HL-60/S4 treated with retinoic acid at 250 ng/mL for 4 days and 3 days (cell line): ENCODE measurements at regions not wholly inside any gene's neighbourhood (a gene's known extent, or its start where the extent isn't known, plus 50 kb on each side); places are given as distances from the start of the nearest gene placed in this dataset.
"Not testable (repeated sequence)": the region's sequence is repeated elsewhere in the genome, so short reads cannot be mapped to it uniquely, and the experiment has no call there.

ENCODE experiments used
- in situ Hi-C: fragments of 300-500 bp; cut with MboI; formaldehyde crosslinking; loops from 2 replicates; pipeline ENCODE4 v1.7.0; 2022; ENCODE audit warnings: low sequenced_read_pairs

GRCh38 chr12:34299802-34300193 is 277.5 kb downstream of the ALG10 start:
- in situ Hi-C loops, result no loop called here

- in situ Hi-C loops, result no loop called here
Observed at GRCh38 chr12:34300376-34301250, 278.3 kb downstream of the ALG10 start.

GRCh38 chr12:34301251-34302130 is 279.2 kb downstream of the ALG10 start:
- in situ Hi-C loops, result no loop called here

GRCh38 chr12:34302131-34302885 is 280.0 kb downstream of the ALG10 start:
- in situ Hi-C loops, result no loop called here

GRCh38 chr12:34303091-34303870 is 281.0 kb downstream of the ALG10 start:
- in situ Hi-C loops, result no loop called here

- in situ Hi-C loops, result no loop called here
Observed at GRCh38 chr12:34304001-34304400, 281.7 kb downstream of the ALG10 start.

GRCh38 chr12:34304546-34304945 is 282.2 kb downstream of the ALG10 start:
- in situ Hi-C loops, result no loop called here

- in situ Hi-C loops, result no loop called here
Observed at GRCh38 chr12:34305176-34305575, 282.9 kb downstream of the ALG10 start.

GRCh38 chr12:34306133-34306830 is 284.0 kb downstream of the ALG10 start:
- in situ Hi-C loops, result no loop called here

GRCh38 chr12:34309806-34310804 is 287.8 kb downstream of the ALG10 start:
- in situ Hi-C loops, result not testable (repeated sequence)

- in situ Hi-C loops, result no loop called here
Observed at GRCh38 chr12:34311337-34311736, 289.0 kb downstream of the ALG10 start.

- in situ Hi-C loops, result no loop called here
Observed at GRCh38 chr12:34327671-34328070, 305.4 kb downstream of the ALG10 start.

GRCh38 chr12:34333337-34333736 is 311.0 kb downstream of the ALG10 start:
- in situ Hi-C loops, result no loop called here

GRCh38 chr12:34334538-34334937 is 312.2 kb downstream of the ALG10 start:
- in situ Hi-C loops, result no loop called here

- in situ Hi-C loops, result no loop called here
Observed at GRCh38 chr12:34334953-34335743, 312.9 kb downstream of the ALG10 start.

- in situ Hi-C loops, result no loop called here
Observed at GRCh38 chr12:34335819-34336262, 313.5 kb downstream of the ALG10 start.

GRCh38 chr12:34336619-34337465 is 314.5 kb downstream of the ALG10 start:
- in situ Hi-C loops, result no loop called here
